CD4-positive, alpha-beta T cell treated with Interferon alpha-2 for 1 hour (primary cell): ENCODE measurements at regions not wholly inside any gene's neighbourhood (a gene's known extent, or its start where the extent isn't known, plus 50 kb on each side); places are given as distances from the start of the nearest gene placed in this dataset.

Experiments
- DNase-seq, 2 donors: peaks; one replicate each; pipeline ENCODE4 v3.0.0-alpha.2; 2020 to 2022

DNA sequence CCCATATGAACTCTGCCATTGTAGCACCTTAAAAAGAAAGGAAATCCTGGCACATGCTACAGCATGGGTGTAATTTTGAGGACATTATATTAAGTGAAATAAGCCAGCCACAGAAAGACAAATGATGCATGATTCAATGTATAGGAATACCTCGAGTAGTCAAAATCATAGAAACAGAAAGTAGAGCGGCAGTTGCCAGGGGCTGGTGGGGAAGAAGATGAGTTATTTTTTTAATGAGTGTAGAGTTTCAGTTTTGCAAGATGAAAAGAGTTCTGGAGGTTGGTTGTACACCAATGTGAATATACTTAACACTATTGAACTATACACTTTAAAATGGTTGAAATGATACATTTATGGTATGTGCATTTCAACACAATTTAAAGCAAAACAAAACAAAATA is 133.0 kb downstream of the ZDHHC21 start:
- no peak for DNase-seq

DNA sequence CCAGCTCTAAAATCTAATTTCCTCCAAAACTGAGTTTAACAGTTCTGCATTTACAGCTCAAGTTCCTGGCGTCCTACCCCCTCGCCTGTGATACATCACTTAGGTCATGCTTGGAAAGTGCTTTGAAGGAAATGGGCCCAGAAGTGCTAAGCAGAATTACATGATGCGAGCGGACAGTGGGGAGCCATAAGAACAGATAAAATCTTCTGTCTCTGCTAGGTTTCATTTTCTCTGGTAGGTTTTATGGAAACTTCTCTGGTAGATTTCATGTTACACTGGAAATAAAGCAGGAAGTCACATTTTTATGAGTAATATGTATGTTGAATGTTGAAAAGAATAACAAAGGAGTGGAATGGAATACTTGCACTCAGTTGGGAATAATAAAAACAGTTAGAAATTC is 138.3 kb downstream of the ZDHHC21 start:
- no peak for DNase-seq

DNA sequence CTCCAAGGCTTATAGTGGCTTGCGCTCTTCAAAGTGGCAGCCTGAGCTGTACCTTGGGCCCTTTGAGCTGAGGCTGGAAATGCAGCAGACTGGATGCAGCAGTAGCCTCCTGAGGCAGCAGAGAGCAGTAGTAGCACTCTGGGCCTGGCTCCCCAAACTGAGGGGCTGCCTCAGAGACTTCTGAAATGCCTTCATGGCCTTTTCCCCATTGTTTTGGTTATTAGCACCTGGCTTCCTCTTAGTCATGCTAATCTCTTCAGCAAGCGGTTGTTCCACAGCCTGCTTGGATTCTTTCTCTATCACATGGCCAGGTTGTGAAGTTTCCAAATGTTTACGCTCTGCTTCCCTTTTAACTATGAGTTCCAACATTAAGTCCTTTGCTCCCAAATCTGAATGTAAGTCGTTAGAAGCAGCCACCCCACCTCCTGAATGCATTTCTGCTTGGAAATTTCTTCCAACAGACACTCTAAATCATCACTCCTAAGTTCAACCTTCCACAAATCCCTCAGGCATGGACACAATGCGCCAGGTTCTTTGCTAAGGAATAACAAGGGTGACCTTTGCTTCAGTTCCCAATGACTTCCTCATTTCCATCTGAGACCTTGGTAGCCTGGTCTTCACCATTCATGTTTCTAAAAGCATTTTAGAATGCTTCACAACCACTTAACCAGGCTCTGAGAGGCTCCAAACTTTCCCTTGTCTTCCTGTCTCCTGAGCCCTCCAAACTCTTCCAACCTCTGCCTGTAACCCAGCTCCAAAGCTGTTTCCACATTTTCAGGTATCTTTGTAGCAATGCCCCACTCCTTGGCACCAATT is 145.8 kb downstream of the ZDHHC21 start:
- DNase-seq, result no peak

DNA sequence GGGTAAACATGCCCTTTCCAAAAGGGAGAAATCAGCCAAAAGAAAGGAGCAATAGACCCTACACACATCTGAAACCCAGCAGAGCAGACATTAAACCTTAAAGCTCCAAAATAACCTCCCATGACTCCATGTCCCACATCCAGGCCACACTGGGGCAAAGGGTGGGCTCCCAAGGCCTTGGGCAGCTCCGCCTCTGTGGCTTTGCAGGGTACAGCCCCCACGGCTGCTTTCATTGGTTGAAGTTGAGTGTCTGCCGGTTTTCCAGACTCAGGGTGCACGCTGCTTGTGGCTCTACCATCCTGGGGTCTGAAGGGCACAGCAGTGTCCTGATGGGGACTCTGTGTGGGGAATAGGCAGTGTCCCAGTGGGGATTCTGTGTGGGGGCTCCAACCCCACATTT is 146.5 kb downstream of the ZDHHC21 start:
- no peak for DNase-seq

DNA sequence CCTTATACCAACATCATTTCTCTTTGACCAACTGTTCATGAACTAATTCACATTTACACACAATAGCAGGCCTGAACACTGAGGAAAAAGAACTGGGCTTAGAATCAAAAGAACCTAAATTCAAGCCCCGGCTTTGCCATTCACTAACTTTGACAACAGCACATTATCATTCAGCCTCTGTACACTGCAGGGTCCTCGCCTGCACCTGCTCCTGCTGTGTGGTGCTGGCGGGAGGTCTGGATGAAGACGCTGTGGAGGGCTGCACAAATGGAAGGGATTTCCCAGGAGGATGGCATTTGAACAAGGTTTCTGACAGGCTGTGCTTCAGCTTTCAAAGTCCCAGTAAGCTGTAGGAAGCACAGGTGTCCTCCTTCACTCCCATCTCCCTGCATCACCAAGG is 151.2 kb downstream of the ZDHHC21 start:
- no peak for DNase-seq

DNA sequence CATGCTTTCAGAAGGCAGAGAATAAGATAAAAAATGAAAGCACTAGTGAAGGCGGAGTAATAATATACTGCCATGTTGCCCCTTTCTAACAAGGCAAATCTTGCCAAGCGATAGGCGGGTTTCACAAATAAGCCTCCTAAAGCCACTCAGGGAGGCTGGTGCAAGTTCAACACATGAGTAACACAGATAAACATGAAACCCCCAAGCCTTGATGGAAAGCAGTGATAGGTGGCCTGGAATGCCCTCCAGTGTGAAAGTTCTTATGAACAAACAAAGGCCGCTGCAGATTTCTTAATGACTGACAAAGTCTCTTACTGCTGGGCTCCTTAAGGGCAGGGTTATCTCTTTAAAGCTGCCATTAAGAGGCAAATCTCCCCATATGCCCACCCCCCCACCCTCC is 154.7 kb downstream of the ZDHHC21 start:
- no peak for DNase-seq

DNA sequence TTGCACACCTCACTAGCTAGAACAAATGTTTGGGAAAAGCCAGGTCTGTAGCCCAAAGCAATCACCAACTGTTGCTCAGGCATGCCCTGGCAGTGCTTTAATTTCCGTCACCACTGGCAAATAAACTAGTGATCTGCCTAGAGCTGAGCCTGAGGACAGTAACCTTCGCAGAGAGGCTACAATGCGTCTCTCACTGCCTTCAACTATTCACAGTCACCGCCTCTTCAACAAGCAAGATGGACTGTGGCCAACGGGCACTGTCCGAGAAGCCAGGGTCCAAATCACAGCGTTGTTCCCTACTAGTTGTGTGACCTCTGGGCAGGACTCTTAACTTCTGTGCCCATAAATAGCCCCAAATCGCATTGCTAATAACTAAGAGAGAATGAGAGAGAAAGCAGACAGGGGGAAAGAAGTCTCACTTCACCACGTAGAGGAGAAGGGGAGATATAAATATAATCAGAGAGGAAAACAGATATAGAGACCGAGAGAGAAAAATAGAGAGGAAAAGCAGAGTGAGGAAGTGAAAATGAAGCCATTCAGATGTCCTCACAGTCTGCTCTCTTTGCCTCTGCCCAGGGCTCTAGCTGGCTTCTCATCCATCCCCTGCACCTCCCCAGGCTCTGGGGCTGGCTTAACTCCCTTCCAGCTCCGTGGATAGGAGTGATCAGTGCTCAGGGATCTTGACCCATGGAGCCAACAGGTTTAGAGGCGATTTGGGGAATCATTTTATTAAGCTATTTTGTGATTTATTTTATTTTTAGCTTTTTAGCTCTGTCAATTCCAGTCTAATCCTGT is 157.9 kb downstream of the ZDHHC21 start:
- no peak for DNase-seq

DNA sequence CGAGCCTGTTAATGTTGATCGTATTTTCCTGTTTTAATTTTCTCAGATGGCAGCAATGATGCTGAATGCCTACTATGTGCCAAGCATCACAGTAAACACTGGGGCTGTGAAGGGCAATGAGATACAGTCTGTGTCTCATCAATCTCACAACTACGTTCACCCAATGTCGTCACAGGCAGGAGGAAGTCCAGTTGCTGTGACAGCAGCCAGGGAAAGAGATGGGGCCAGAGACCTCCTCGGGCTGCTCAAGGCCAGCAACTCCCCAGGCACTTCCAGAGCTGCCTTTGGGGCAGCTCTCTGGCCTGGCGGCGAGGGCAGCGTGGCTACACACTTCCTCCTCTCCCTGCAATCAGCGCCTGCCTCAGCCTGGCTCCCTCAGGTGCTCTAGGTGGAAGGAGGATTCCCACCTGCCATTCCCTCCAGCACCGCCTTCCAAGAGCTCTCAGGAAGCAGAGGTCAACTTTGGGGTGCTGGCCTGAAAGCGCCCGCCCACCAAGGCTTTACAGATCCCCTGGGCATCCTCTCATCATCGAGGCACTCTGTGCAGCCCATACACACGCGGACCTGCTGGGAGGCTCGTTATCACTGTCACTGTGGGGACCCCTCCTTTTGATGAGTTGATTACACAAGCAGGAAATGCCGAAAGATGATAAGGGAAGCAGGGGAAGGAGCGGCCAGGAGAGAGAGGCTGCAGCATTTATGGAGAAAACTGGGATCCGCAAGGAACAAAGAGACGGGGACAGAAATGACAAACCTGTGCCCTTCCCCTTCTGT is 159.2 kb downstream of the ZDHHC21 start:
- no peak for DNase-seq

DNA sequence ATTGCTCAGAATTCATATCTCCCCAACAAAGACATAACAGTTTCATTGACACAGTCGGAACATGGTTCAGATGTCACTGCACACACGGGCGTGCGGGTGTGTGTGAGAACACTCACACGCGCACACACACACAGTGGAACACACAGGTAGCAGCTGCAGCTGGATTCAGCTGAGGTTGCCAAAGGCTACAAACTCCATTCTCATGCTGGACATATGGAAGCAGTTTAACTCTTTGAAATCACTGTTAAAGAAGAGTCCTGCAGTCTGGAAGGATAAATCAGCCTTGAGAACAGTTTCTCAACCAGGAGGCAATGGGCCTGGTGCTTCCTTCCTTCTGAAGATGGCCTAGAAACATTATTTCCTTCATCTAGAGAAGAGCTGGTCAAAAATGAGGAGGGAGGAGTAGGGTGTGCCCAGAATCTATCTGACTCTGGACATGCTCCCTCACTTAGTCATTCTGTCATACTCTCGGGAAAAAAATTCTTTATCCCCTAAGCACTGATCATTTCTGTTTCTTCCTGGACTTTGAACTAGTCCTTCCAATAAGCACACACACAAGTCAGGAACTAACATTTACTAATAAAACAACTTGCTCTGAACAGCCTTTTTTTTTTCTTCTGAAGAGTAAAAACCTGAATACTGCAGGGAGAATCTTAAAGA is 160.6 kb downstream of the ZDHHC21 start:
- DNase-seq, result no peak

DNA sequence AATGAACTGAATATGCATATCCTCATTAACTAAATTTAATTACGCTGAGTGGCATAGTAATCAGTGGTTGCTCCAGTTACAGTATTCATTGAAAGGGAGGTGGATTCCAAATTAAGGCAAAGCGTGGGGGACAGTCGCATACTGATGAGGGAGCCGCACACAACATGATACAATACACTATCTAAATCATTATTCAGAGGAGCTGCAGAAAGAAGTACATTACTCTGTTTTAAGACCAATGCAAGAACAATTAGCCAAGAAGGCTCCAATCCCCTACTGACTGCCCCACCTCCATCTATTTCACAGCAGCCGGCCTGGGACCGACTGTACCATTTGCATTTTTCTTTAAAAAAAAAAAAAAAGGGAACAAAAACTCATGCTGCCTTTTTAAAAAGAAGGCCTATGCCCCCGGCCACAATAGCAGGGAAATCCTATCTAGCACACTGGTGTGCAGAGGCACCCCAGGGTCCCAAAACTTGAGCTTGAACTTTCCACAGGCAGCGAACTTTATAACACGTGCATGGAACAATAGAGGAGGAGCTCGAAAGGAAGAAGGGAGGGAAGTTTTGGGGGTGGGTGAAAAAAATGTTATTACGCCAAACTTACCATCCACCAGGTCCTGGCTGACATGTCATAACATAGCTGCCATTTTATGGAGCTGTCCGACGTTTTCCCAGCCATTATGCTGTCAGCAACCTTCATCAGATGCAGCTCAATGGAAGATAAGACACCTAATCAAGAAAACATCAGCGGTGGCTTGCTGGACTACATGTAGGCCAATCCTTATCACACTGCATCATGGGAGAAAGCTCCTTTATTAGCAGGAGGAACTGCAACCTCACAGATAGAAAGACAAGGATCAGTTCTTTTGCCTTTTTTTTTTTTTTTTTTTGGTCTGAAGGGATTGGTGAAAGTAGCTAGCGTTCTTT is 161.6 kb downstream of the ZDHHC21 start:
- no peak for DNase-seq

DNA sequence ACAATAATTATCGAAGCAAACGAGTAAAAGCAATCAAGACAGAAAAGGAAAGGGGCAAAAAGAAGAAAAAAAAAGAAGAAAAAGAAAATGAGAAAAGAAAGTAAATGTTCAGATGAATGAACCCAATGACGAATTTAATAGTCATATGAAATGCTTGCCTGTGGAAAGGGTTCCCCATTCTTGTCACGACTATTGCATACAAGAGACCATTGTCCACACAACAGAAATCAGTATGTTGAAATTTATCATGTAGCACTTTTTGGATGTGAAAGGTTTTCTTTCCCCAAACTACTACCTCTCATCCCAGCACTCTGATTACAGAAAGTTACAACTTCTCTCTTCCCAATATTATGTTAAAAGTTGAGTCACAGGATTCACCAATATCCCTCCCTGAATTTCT is 162.4 kb downstream of the ZDHHC21 start:
- no peak for DNase-seq

DNA sequence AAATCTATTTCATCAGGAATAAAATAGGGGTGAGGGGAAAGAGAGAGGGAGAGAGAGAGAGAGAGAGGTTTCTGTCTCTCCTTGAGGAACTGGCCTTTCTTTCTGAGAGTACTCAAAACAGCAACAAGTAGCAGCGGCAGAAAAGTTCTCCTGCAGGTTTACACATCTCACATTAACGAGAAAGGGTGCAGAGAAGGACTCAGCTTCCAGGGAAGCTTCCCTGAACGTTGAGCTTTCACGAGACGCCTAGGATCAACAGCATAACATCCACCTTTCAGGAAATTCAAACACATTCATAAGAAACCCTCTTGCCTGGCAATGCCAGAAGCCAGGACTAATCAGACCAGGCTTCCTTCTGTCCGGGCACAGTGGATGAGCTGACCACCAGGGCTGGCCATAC is 162.9 kb downstream of the ZDHHC21 start:
- DNase-seq, result no peak

DNA sequence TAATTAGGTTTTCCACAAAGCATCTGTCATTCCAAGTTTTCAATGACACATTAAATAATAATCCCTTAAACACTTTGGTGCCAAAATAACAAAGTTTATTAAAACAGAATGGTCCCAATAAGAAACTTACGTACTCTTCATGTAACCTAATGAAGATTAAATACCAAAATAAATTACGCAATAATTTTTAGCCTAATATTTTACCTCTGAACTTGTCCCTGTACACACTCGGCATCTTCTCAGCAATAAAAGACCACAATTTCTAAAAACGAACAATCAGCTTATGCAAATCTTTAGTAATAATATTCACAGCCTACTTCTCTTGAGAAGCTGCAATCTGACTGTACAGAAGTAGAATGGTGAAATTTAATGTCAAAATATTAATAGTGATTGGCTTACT is 163.6 kb downstream of the ZDHHC21 start:
- DNase-seq, result no peak

DNA sequence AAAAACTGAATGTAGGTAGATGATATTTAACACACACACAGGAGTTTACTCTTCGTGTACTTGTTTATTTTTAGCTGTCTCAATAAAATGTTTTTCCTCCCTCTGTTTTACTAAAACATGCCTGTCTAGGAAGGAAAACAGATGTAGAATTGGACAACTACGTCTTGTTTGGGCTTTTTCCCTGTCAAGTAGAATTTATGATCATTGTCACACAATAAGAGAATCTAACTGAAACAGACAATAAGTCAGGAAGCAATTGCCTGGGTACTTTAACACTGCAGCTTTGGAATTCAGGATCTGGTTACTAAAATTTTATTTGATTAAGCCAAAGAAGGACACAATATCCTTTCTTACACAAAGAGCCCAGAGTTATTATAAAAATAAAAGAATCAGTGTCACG is 164.2 kb downstream of the ZDHHC21 start:
- DNase-seq, result no peak

DNA sequence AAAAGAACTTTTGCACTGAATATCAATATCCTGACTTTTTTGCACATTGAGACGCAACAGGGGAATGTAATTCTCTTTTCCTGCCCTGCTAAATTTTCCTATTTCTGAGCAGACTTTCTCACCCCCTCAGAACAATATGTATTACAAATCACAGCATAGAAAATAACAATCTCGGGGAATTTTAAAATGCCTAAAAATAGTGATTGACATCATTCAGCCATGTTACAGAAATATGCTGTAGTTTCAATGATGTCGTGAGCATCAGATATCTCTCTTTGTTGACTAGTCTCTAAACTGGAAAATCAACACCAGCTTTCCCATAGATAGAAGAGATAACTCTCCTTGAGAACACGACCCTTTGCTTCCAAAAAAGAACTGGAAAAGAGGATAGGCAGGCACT is 166.7 kb downstream of the ZDHHC21 start:
- DNase-seq, result no peak

DNA sequence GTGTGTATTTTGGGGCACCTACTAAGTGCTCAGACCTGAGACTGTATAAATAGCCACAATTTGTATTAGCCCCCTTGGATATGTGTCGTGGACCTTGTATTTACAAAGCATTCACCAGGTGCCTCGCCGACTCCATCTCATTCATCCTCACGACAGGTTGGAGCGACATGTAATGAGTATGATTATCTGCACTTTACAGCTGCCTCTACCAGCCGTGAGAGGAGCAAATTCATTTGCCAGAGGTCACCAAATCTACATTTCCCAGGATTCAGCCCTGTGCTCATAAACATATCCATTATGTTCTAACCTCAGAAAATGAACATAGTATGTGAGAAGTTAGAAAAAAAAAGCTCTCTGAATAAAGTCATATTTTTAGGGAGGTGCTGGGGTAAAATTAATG is 167.4 kb downstream of the ZDHHC21 start:
- DNase-seq, result no peak

DNA sequence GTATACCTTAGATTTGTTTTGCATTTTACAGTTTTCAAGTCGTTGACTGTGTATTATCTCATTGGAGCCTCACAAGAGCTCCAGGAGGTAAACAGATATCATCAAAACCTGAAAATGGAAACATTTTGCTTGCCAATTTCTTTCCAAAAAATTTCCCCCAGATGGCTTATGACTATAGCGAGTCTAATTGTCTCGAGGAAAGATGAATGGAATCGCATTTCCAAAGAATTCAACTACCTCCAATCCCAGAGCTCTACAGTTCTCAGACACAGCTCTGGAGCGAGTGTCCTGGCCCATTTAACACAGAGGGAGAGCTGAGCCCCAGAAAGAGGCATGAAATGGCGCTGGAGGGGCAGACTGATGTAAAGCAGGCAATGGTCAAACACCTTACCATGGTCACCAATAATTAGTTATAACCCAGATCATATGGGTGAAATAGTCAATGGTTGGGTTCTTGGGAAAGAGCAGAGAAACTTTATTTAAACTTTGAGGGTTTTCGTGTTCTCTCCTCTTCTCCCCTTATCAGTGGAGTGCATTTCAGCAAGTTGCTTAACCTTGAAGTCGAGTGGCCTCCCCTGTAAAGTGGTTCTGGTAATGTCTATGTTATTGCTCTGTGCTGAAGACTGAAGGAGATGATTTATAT is 168.2 kb downstream of the ZDHHC21 start:
- no peak for DNase-seq

DNA sequence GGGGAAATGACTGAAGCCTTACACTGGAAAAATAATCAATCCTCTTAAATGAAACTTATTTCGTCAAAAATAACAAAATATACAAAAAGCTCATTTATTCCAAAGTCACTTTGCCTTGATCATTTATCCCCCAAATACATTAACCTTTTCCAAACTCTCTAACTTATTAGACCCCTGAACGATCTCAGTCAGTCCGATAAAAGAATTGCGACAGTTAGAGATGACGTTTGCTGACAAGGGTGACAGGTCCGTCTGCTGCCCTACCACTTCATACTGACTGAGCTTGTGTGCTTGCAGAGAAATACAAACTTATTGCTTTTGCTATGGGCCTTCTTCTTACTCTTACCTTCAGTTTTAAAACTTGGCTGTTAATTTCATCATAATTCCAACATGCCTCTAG is 169.7 kb downstream of the ZDHHC21 start:
- no peak for DNase-seq

DNA sequence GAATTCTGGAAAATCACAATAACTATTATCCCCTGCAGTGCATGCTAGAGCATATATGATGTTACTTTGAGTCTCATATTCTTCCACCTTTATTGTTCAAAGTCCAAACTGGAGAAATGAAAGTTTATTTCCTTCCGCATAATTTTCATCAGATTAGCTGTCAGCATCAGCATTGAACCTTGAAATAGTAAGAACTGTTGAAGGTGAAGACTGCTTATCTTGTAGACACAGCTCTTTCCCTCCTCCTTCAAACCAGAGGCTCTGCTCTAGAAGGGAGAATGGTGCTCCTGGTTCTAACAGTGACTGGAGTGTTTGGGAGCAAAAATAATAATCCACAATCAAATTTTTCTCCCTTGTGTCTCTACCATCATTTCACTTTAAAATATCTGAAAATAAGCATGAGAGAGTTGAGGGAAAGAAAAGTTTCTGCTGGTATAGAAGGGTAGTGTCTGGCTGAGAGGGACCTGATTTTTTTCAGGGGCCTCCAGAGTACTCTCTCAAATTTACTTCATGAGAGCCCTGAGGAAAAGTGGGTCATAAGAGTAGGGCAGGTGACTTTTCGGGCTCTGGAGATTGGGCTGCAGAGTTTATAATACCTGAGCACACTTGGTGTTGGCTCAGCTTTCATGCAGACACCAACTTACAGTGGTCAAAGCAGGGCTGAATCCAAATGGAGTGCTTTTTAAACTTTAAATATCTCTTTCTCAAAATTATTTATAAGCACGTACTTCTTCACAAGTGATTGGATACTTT is 170.4 kb downstream of the ZDHHC21 start:
- DNase-seq, result no peak

DNA sequence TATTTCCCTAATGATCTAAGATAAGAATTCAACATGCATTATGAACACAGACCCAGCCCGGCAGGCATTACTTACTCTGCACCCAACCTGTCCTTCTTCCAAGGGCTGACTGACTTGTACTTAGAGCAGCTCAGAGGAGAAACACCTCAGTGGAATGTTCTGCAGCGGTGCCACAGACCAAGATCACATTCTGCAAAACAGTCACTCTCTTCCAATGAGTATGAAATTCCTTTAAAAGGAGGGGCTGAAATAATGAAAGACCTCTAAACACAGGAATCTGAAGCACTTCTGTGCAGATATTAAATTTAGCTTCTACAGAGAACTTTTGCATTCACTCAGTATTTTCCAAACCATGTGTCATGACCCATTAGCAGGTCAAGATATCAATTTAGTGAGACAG is 172.9 kb downstream of the ZDHHC21 start:
- no peak for DNase-seq
